Vagina (tissue), 2 donors: ENCODE measurements at regions not wholly inside any gene's neighbourhood (a gene's known extent, or its start where the extent isn't known, plus 50 kb on each side); places are given as distances from the start of the nearest gene placed in this dataset.

Source experiments
- POLR2A ChIP-seq, 2 donors: fragments of 450-650 bp; IDR thresholded peaks; one replicate each; pipeline ENCODE4 v1.6.1; 2017; ENCODE audit warnings: antibody characterized with exemption in 2 of 2, mild to moderate bottlenecking in 2 of 2, moderate library complexity in 2 of 2
- TF ChIP-seq, protein P1 (sequence below), 3 experiments: fragments of 450-650 bp in 2 of 3; fragments of 200-600 bp in 1 of 3; sonication (generic) in 1 of 3; IDR thresholded peaks; one replicate each; pipeline ENCODE4 v1.5.1; 2017 to 2019; ENCODE audit warnings: antibody characterized with exemption in 3 of 3, mild to moderate bottlenecking in 2 of 3, moderate library complexity in 2 of 3

DNA sequence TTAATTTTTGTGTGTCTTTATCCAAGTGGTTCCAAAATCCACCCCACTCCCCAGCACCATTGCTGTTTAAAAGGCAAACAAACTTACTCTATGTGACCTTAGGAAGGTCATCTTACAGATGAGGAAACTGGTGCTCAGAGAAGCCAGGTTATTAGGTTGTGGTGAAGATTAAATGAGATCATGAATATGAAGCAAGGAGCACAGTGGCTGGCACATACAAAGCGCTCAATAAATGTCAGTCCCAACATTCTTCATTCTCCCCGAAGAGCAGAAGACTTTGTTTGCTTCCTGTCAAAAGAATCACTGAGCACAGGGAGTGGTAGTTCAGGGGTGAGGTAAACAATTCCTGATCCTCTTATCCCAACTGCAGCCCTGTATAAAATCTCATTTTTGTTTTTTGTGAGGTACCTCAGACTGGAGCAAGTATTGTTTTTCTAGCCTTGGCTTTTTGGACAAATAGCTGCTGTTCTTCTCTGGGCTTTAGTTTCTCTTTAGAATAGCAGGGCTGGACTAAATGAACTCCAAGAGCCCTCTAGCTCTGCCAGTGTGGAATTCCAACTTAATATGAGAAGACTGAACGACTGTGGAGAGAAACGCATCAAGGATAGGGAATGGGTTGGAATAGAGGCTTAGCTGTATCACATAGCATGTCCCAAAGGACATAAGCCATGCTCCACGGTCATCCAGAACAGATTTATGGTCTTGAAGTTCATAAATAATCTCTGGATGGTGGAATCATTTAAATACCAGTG lies 455.3 kb upstream of the USP24 start:
- no peak for TF ChIP-seq POLR2A (IDR thresholded peaks at IDR 0.05)
- TF ChIP-seq, protein P1, sequence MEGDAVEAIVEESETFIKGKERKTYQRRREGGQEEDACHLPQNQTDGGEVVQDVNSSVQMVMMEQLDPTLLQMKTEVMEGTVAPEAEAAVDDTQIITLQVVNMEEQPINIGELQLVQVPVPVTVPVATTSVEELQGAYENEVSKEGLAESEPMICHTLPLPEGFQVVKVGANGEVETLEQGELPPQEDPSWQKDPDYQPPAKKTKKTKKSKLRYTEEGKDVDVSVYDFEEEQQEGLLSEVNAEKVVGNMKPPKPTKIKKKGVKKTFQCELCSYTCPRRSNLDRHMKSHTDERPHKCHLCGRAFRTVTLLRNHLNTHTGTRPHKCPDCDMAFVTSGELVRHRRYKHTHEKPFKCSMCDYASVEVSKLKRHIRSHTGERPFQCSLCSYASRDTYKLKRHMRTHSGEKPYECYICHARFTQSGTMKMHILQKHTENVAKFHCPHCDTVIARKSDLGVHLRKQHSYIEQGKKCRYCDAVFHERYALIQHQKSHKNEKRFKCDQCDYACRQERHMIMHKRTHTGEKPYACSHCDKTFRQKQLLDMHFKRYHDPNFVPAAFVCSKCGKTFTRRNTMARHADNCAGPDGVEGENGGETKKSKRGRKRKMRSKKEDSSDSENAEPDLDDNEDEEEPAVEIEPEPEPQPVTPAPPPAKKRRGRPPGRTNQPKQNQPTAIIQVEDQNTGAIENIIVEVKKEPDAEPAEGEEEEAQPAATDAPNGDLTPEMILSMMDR (IDR thresholded peaks at IDR 0.05) = no peak
